HUES6 (cell line): ENCODE measurements at regions not wholly inside any gene's neighbourhood (a gene's known extent, or its start where the extent isn't known, plus 50 kb on each side); places are given as distances from the start of the nearest gene placed in this dataset.

ENCODE experiments used
- H3K27ac ChIP-seq: 2 replicates; pipeline ENCODE4 v1.7.0; 2013; ENCODE audit warnings: low read depth, mild to moderate bottlenecking, low read length, inconsistent platforms
- H3K27me3 ChIP-seq: 2 replicates; pipeline ENCODE4 v1.6.1; 2013; ENCODE audit warnings: low read length; ENCODE audit not compliant: control insufficient read depth, insufficient read depth
- H3K36me3 ChIP-seq: 2 replicates; pipeline ENCODE4 v1.6.1; 2013; ENCODE audit warnings: low read length; ENCODE audit not compliant: control insufficient read depth, insufficient read depth
- H3K4me1 ChIP-seq: 2 replicates; pipeline ENCODE4 v1.6.1; 2013; ENCODE audit warnings: low read length; ENCODE audit not compliant: control insufficient read depth, insufficient read depth
- H3K4me3 ChIP-seq: 2 replicates; pipeline ENCODE4 v1.5.1; 2013; ENCODE audit warnings: low read depth, low read length
- H3K9ac ChIP-seq: one replicate; pipeline ENCODE4 v1.6.1; 2013; ENCODE audit warnings: mild to moderate bottlenecking, low read length
- H3K9me3 ChIP-seq: 2 replicates; pipeline ENCODE4 v1.6.1; 2013; ENCODE audit warnings: low read depth, low read length; ENCODE audit not compliant: control insufficient read depth, insufficient read depth

- no peak overlapping the region for H3K27ac ChIP-seq
- no peaks in the 10 kb centered on the region for H3K4me1 ChIP-seq
- H3K4me3 ChIP-seq: no peak overlapping the region
These were observed 282.0 kb upstream of the DKK2 start for GRCh38 chr4:107318078-107318477.

GRCh38 chr4:107317611-107318010 lies 281.5 kb upstream of the DKK2 start:
- Histone ChIP-seq H3K27ac (no peak overlapping the region), H3K36me3 (no peaks in the 10 kb centered on the region), H3K4me1 (no peaks in the 10 kb centered on the region), H3K9ac (no peak overlapping the region), H3K4me3 (no peak overlapping the region), H3K9me3 (no peaks in the 10 kb centered on the region), H3K27me3 (no peaks in the 10 kb centered on the region)

More at GRCh38 chr4:107318078-107318477, 282.0 kb upstream of the DKK2 start:
- Histone ChIP-seq H3K36me3 (no peaks in the 10 kb centered on the region), H3K9ac (no peak overlapping the region), H3K27me3 (no peaks in the 10 kb centered on the region), H3K9me3 (no peaks in the 10 kb centered on the region)

GRCh38 chr4:107315584-107315983 lies 279.5 kb upstream of the DKK2 start:
- Histone ChIP-seq H3K4me3 (no peak overlapping the region), H3K4me1 (no peaks in the 10 kb centered on the region), H3K27ac (no peak overlapping the region), H3K27me3 (no peaks in the 10 kb centered on the region), H3K9ac (no peak overlapping the region), H3K36me3 (no peaks in the 10 kb centered on the region), H3K9me3 (no peaks in the 10 kb centered on the region)

- H3K9ac ChIP-seq: no peak overlapping the region
- H3K4me3 ChIP-seq: no peak overlapping the region
- H3K27me3 ChIP-seq: no peaks in the 10 kb centered on the region
- no peaks in the 10 kb centered on the region for H3K9me3 ChIP-seq
- no peak overlapping the region for H3K27ac ChIP-seq
- no peaks in the 10 kb centered on the region for H3K36me3 ChIP-seq
- no peaks in the 10 kb centered on the region for H3K4me1 ChIP-seq
These were observed 278.0 kb upstream of the DKK2 start for GRCh38 chr4:107314156-107314555.

GRCh38 chr4:107312366-107312765 lies 276.3 kb upstream of the DKK2 start:
- Histone ChIP-seq H3K27ac (no peak overlapping the region), H3K27me3 (no peaks in the 10 kb centered on the region), H3K4me3 (no peak overlapping the region), H3K9ac (no peak overlapping the region), H3K9me3 (no peaks in the 10 kb centered on the region), H3K36me3 (no peaks in the 10 kb centered on the region), H3K4me1 (no peaks in the 10 kb centered on the region)

- no peak overlapping the region for H3K27ac ChIP-seq
- H3K27me3 ChIP-seq: no peaks in the 10 kb centered on the region
- no peak overlapping the region for H3K9ac ChIP-seq
- H3K4me1 ChIP-seq: no peaks in the 10 kb centered on the region
- no peak overlapping the region for H3K4me3 ChIP-seq
- H3K36me3 ChIP-seq: no peaks in the 10 kb centered on the region
- no peaks in the 10 kb centered on the region for H3K9me3 ChIP-seq
These were observed 268.7 kb upstream of the DKK2 start for GRCh38 chr4:107304699-107305286.

GRCh38 chr4:107299646-107300045 lies 263.5 kb upstream of the DKK2 start:
- H3K4me3 ChIP-seq: no peak overlapping the region

GRCh38 chr4:107292979-107293378 lies 256.9 kb upstream of the DKK2 start:
- no peak overlapping the region for H3K4me3 ChIP-seq
- no peaks in the 10 kb centered on the region for H3K4me1 ChIP-seq
- no peaks in the 10 kb centered on the region for H3K27me3 ChIP-seq
- H3K9ac ChIP-seq: no peak overlapping the region
- no peak overlapping the region for H3K27ac ChIP-seq
- no peaks in the 10 kb centered on the region for H3K36me3 ChIP-seq
- peaks cover 36% of the 10 kb centered on the region for H3K9me3 ChIP-seq

More at GRCh38 chr4:107299646-107300045, 263.5 kb upstream of the DKK2 start:
- H3K4me1 ChIP-seq: no peaks in the 10 kb centered on the region
- H3K27me3 ChIP-seq: no peaks in the 10 kb centered on the region
- no peaks in the 10 kb centered on the region for H3K36me3 ChIP-seq
- peaks cover 21% of the 10 kb centered on the region for H3K9me3 ChIP-seq
- H3K27ac ChIP-seq: no peak overlapping the region
- no peak overlapping the region for H3K9ac ChIP-seq

- Histone ChIP-seq H3K27me3 (no peaks in the 10 kb centered on the region), H3K9me3 (peaks cover 1% of the 10 kb centered on the region; the same call in 1 of the 2 replicates), H3K4me1 (peaks cover 4% of the 10 kb centered on the region), H3K9ac (no peak overlapping the region), H3K4me3 (no peak overlapping the region), H3K36me3 (no peaks in the 10 kb centered on the region), H3K27ac (no peak overlapping the region)
These were observed 247.8 kb upstream of the DKK2 start for GRCh38 chr4:107283587-107284559.

GRCh38 chr4:107279733-107280132 lies 243.6 kb upstream of the DKK2 start:
- Histone ChIP-seq H3K36me3 (no peaks in the 10 kb centered on the region), H3K27ac (no peak overlapping the region), H3K4me1 (peaks cover 4% of the 10 kb centered on the region), H3K9ac (no peak overlapping the region), H3K9me3 (no peaks in the 10 kb centered on the region), H3K27me3 (no peaks in the 10 kb centered on the region), H3K4me3 (no peak overlapping the region)

GRCh38 chr4:107278791-107279483 lies 242.8 kb upstream of the DKK2 start:
- Histone ChIP-seq H3K27ac (no peak overlapping the region), H3K4me3 (no peak overlapping the region), H3K27me3 (no peaks in the 10 kb centered on the region), H3K9ac (no peak overlapping the region), H3K36me3 (no peaks in the 10 kb centered on the region), H3K9me3 (no peaks in the 10 kb centered on the region), H3K4me1 (peaks cover 4% of the 10 kb centered on the region)
